H1 (cell line): ENCODE measurements at regions not wholly inside any gene's neighbourhood (a gene's known extent, or its start where the extent isn't known, plus 50 kb on each side); places are given as distances from the start of the nearest gene placed in this dataset.

Source experiments
- CTCF ChIA-PET: fragments of 300-600 bp; sonication (Branson Sonifier 250); formaldehyde crosslinking; loops from one replicate; lab custom pipeline; 2021; ENCODE audit not compliant: partially characterized antibody; lab: Charles Lee
- POLR2A ChIA-PET: fragments of 300-600 bp; sonication (Branson Sonifier 250); formaldehyde crosslinking; loops from one replicate; lab custom pipeline; 2021; ENCODE audit warnings: inconsistent platforms; ENCODE audit not compliant: partially characterized antibody; lab: Charles Lee
- DNase-seq, 2 experiments: peaks; one replicate each; pipeline versions ENCODE4 v3.0.0 to v3.0.0-alpha.2; 2010 to 2022; ENCODE audit warnings: low spot score in 2 of 2, low read depth in 1 of 2, mixed read lengths in 1 of 2
- FAIRE-seq: peaks from 2 replicates; lab custom pipeline; 2011; peaks lifted over from hg19 to GRCh38; lab: Jason Lieb, UNC
- H2AFZ ChIP-seq: 2 replicates; pipeline ENCODE4 v1.8.1; 2012; ENCODE audit warnings: low read length, inconsistent platforms
- H2AK5ac ChIP-seq: 2 replicates; pipeline ENCODE4 v1.6.1; 2013; ENCODE audit warnings: low read depth, low read length
- H2BK120ac ChIP-seq: replicated peaks from 2 replicates; pipeline ENCODE3; 2013; ENCODE audit warnings: low read depth, low read length, inconsistent platforms
- H2BK12ac ChIP-seq: 2 replicates; pipeline ENCODE4 v1.6.1; 2013; ENCODE audit warnings: low read depth, low read length
- H2BK15ac ChIP-seq: 2 replicates; pipeline ENCODE4 v1.6.1; 2013; ENCODE audit warnings: low read length
- H2BK20ac ChIP-seq: 2 replicates; pipeline ENCODE4 v1.6.1; 2013; ENCODE audit warnings: low read length
- H2BK5ac ChIP-seq: 2 replicates; pipeline ENCODE4 v1.6.1; 2013; ENCODE audit warnings: low read depth, low read length
- H3K14ac ChIP-seq: 2 replicates; pipeline ENCODE4 v1.6.1; 2013; ENCODE audit warnings: inconsistent platforms; ENCODE audit not compliant: insufficient read length
- H3K18ac ChIP-seq: 2 replicates; pipeline ENCODE4 v1.6.1; 2013; ENCODE audit warnings: low read length; ENCODE audit errors: extremely low read depth
- H3K23ac ChIP-seq: 2 replicates; pipeline ENCODE4 v1.6.1; 2013; ENCODE audit warnings: inconsistent platforms; ENCODE audit not compliant: insufficient read length
- H3K23me2 ChIP-seq: 2 replicates; pipeline ENCODE4 v1.6.1; 2013; ENCODE audit warnings: low read depth, low read length
- H3K27ac ChIP-seq: 2 replicates; pipeline ENCODE4 v1.6.1; 2011; ENCODE audit warnings: low read depth, low read length, inconsistent platforms
- H3K27me3 ChIP-seq, 4 experiments: replicated peaks in 1 of 4; 1 replicate in 1 of 4; 2 replicates in 3 of 4; pipeline versions ENCODE4 v1.6.1 to v1.8.1; 2011 to 2013; ENCODE audit warnings: low read length in 3 of 4, mild to moderate bottlenecking in 3 of 4, inconsistent platforms in 2 of 4, mixed read lengths in 2 of 4, moderate library complexity in 1 of 4; ENCODE audit not compliant: control insufficient read depth in 3 of 4, insufficient read depth in 3 of 4; ENCODE audit errors: extremely low read depth in 1 of 4
- H3K36me3 ChIP-seq, 4 experiments: 2 replicates each; pipeline versions ENCODE4 v1.6.1 to v1.8.1; 2011 to 2013; ENCODE audit warnings: mild to moderate bottlenecking in 4 of 4, low read length in 3 of 4, moderate library complexity in 2 of 4, control low read depth in 1 of 4, inconsistent platforms in 1 of 4; ENCODE audit not compliant: insufficient read depth in 4 of 4, control insufficient read depth in 2 of 4
- H3K4ac ChIP-seq: replicated peaks from 2 replicates; pipeline ENCODE3; 2013; ENCODE audit warnings: low read length, low read depth, mixed read lengths, inconsistent platforms; ENCODE audit not compliant: insufficient read length
- H3K4me1 ChIP-seq, 4 experiments: replicated peaks in 1 of 4; 1 replicate in 1 of 4; 2 replicates in 3 of 4; pipeline versions ENCODE4 v1.6.1 to v1.8.1; 2011 to 2013; ENCODE audit warnings: low read length in 3 of 4, inconsistent platforms in 2 of 4, mixed read lengths in 1 of 4; ENCODE audit not compliant: insufficient read depth in 4 of 4, control insufficient read depth in 3 of 4
- H3K4me2 ChIP-seq, 2 experiments: 2 replicates each; pipeline versions ENCODE4 v1.6.1 to v1.8.1; 2011 to 2013; ENCODE audit warnings: low read depth in 2 of 2, low read length in 2 of 2, control low read depth in 1 of 2, inconsistent platforms in 1 of 2, mild to moderate bottlenecking in 1 of 2; ENCODE audit not compliant: insufficient read depth in 1 of 2
- H3K4me3 ChIP-seq, 4 experiments: fragments of 200-600, 300-600 bp in 1 of 4; sonication (generic), shearing (Covaris generic), sonication (Bioruptor Twin) in 1 of 4; 2 replicates each; pipeline versions ENCODE4 v1.5.1 to v1.8.1; 2011 to 2016; ENCODE audit warnings: low read length in 4 of 4, low read depth in 3 of 4, control low read depth in 2 of 4, inconsistent platforms in 2 of 4, mild to moderate bottlenecking in 2 of 4, mixed read lengths in 1 of 4, moderate library complexity in 1 of 4; ENCODE audit not compliant: insufficient read depth in 2 of 4; ENCODE audit errors: extremely low read depth in 1 of 4
- H3K56ac ChIP-seq: replicated peaks from 2 replicates; pipeline ENCODE3; 2013; ENCODE audit warnings: low read depth, mild to moderate bottlenecking, mixed read lengths, low read length, inconsistent platforms; ENCODE audit not compliant: insufficient read length
- H3K79me1 ChIP-seq: 2 replicates; pipeline ENCODE4 v1.6.1; 2013; ENCODE audit warnings: low read depth, low read length, control low read depth
- H3K79me2 ChIP-seq, 2 experiments: 2 replicates each; pipeline versions ENCODE4 v1.6.1 to v1.8.1; 2012 to 2013; ENCODE audit warnings: low read length in 2 of 2, mild to moderate bottlenecking in 2 of 2, inconsistent platforms in 1 of 2; ENCODE audit not compliant: insufficient read depth in 2 of 2, control insufficient read depth in 1 of 2
- H3K9ac ChIP-seq, 4 experiments: replicated peaks in 1 of 4; 1 replicate in 1 of 4; 2 replicates in 3 of 4; pipeline versions ENCODE4 v1.6.1 to v1.8.1; 2011 to 2013; ENCODE audit warnings: low read depth in 3 of 4, low read length in 3 of 4, control low read depth in 2 of 4, mild to moderate bottlenecking in 2 of 4, moderate library complexity in 2 of 4, inconsistent platforms in 1 of 4; ENCODE audit errors: extremely low read depth in 1 of 4
- H3K9me3 ChIP-seq, 2 experiments: 2 replicates each; pipeline versions ENCODE4 v1.6.1 to v1.8.1; 2012 to 2013; ENCODE audit warnings: mild to moderate bottlenecking in 2 of 2, moderate library complexity in 2 of 2, control low read depth in 1 of 2, inconsistent platforms in 1 of 2, low read depth in 1 of 2, low read length in 1 of 2, mixed read lengths in 1 of 2; ENCODE audit not compliant: insufficient read depth in 2 of 2
- H4K20me1 ChIP-seq, 2 experiments: replicated peaks in 1 of 2; 2 replicates each; pipeline versions ENCODE3 to v1.8.1; 2011 to 2013; ENCODE audit warnings: inconsistent platforms in 2 of 2, low read length in 2 of 2, mild to moderate bottlenecking in 1 of 2; ENCODE audit not compliant: insufficient read depth in 2 of 2, control insufficient read depth in 1 of 2
- H4K5ac ChIP-seq: 2 replicates; pipeline ENCODE4 v1.6.1; 2013; ENCODE audit warnings: low read length, low read depth, mixed read lengths, inconsistent platforms; ENCODE audit not compliant: insufficient read length
- H4K8ac ChIP-seq: 2 replicates; pipeline ENCODE4 v1.8.0; 2013; ENCODE audit warnings: mild to moderate bottlenecking, moderate library complexity, low read length, inconsistent platforms; ENCODE audit not compliant: insufficient read depth; ENCODE audit errors: extremely low read depth
- H4K91ac ChIP-seq: replicated peaks from 2 replicates; pipeline ENCODE3; 2013; ENCODE audit warnings: low read length, mixed read lengths, inconsistent platforms; ENCODE audit not compliant: insufficient read length
- BACH1 ChIP-seq: IDR thresholded peaks from 2 replicates; pipeline ENCODE4 v1.6.1; 2012; ENCODE audit warnings: low read length, improper control_type of control experiment
- CBX5 ChIP-seq: fragments of 300-800, 300-1000 bp; sonication (generic); IDR thresholded peaks from 2 replicates; pipeline ENCODE4 v1.7.1; 2016; ENCODE audit warnings: antibody characterized with exemption, low read length, low read depth
- GTF2F1 ChIP-seq: IDR thresholded peaks from 2 replicates; pipeline ENCODE4 v1.6.1; 2012; ENCODE audit warnings: low read depth, low read length, improper control_type of control experiment, borderline replicate concordance
- HDAC6 ChIP-seq: IDR thresholded peaks from one replicate; pipeline ENCODE4 v1.7.1; 2012; ENCODE audit warnings: low read depth, mild to moderate bottlenecking, inconsistent platforms, low read length, moderate library complexity
- JUN ChIP-seq: IDR thresholded peaks from 2 replicates; pipeline ENCODE4 v1.6.1; 2011; ENCODE audit warnings: low read depth, mild to moderate bottlenecking, improper control_type of control experiment, low read length
- JUND ChIP-seq: IDR thresholded peaks from 2 replicates; pipeline ENCODE4 v1.6.1; 2011; ENCODE audit warnings: mild to moderate bottlenecking, improper control_type of control experiment, low read length
- MAFK ChIP-seq: IDR thresholded peaks from 2 replicates; pipeline ENCODE4 v1.6.1; 2012; ENCODE audit warnings: low read depth, mild to moderate bottlenecking, improper control_type of control experiment, low read length
- SP4 ChIP-seq: IDR thresholded peaks from 2 replicates; pipeline ENCODE4 v1.6.1; 2012; ENCODE audit warnings: low read length, inconsistent platforms
- TBP ChIP-seq: IDR thresholded peaks from 2 replicates; pipeline ENCODE4 v1.6.1; 2011; ENCODE audit warnings: low read depth, low read length, improper control_type of control experiment
- TCF12 ChIP-seq: IDR thresholded peaks from 2 replicates; pipeline ENCODE4 v1.6.1; 2011; ENCODE audit warnings: low read depth, mild to moderate bottlenecking, low read length
- WGBS, 2 experiments: shearing (Covaris generic) in 1 of 2; methylation state at CpG; one replicate each; pipeline versions ENCODE4 v1.1.6 to v1.1.7; 2013 to 2015; ENCODE audit warnings: low lambda C conversion rate in 2 of 2, mixed read lengths in 2 of 2, inconsistent platforms in 1 of 2, low coverage in 1 of 2, missing lambda C conversion rate in 1 of 2; ENCODE audit not compliant: insufficient replicate concordance in 2 of 2, insufficient coverage in 1 of 2, insufficient read length in 1 of 2; ENCODE audit errors: extremely low coverage in 1 of 2, missing lambda C conversion rate in 1 of 2; 5-methylcytosine and 5-hydroxymethylcytosine counted together

DNA sequence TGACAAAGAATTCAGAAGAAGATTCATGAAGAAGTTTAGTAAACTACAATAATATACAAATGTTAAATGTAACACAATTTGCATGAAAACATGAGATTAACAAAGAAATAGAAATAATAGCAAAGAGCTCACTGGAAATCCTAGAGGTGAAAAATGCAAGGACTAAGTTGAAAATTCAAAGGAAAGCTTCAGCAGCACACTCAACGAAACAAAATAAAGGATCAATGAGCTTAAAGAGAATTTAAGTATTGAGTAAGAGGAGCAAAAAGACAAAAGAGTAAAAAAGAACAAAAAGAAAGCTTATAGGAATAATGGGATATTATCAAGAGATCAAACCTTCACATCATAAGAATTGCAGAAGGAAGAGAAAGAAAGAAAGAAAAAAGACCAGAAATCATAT lies 583.8 kb upstream of the NECTIN3 start:
- no peaks in the 10 kb centered on the region for H3K27me3 ChIP-seq
- ChIA-PET POLR2A (no interaction called here), CTCF (no interaction called here)
- H2BK15ac ChIP-seq, result no peak overlapping the region
- peaks cover 0 to 8% of the 10 kb centered on the region in 2 experiments; a peak in 2 of 4 replicates for H3K9me3 ChIP-seq
- DNase-seq (no peak), FAIRE-seq (no peak)
- no peak overlapping the region for H2BK120ac ChIP-seq
- no peaks in the 10 kb centered on the region for H3K79me1 ChIP-seq
- TF ChIP-seq HDAC6 (no peak), JUN (no peak), TBP (no peak), GTF2F1 (no peak), BACH1 (no peak), CBX5 (no peak), MAFK (no peak), JUND (no peak), TCF12 (no peak), SP4 (no peak)
- no peak overlapping the region for H4K91ac ChIP-seq
- H3K4me2 ChIP-seq, result no peak overlapping the region
- H2AFZ ChIP-seq, result no peak overlapping the region
- H2BK20ac ChIP-seq, result no peak overlapping the region
- no peak overlapping the region for H3K27ac ChIP-seq
- H3K36me3 ChIP-seq, result no peaks in the 10 kb centered on the region
- no peaks in the 10 kb centered on the region; a peak in 1 of 7 replicates for H3K4me1 ChIP-seq
- H3K56ac ChIP-seq, result no peak overlapping the region
- no peak overlapping the region for H3K4me3 ChIP-seq
- H3K23me2 ChIP-seq, result no peaks in the 10 kb centered on the region
- H2AK5ac ChIP-seq, result no peak overlapping the region
- no peak overlapping the region for H2BK5ac ChIP-seq
- WGBS, 2 experiments, result 88% methylated on average over 1 of the region's 1 CpG; no CpG with 5 or more reads in 1 of the 2 experiments
- H4K20me1 ChIP-seq, result no peaks in the 10 kb centered on the region
- H2BK12ac ChIP-seq, result no peak overlapping the region
- no peak overlapping the region for H3K9ac ChIP-seq
- H3K79me2 ChIP-seq, result no peaks in the 10 kb centered on the region
- no peak overlapping the region for H4K8ac ChIP-seq
- no peak overlapping the region for H3K4ac ChIP-seq
- H4K5ac ChIP-seq, result no peak overlapping the region
- H3K18ac ChIP-seq, result no peak overlapping the region
- no peak overlapping the region for H3K14ac ChIP-seq
- H3K23ac ChIP-seq, result no peak overlapping the region
